Neural cell (in vitro differentiated cells): ENCODE measurements at regions not wholly inside any gene's neighbourhood (a gene's known extent, or its start where the extent isn't known, plus 50 kb on each side); places are given as distances from the start of the nearest gene placed in this dataset.

Experiments
- CTCF ChIP-seq: fragments of 450-650 bp; IDR thresholded peaks from 2 replicates; pipeline ENCODE4 v1.5.1; 2014; ENCODE audit warnings: antibody characterized with exemption, mild to moderate bottlenecking, moderate library complexity; ENCODE audit not compliant: poor library complexity, severe bottlenecking
- EP300 ChIP-seq: fragments of 450-650 bp; conservative IDR thresholded peaks from 2 replicates; pipeline ENCODE4 v1.6.1; 2014; ENCODE audit warnings: antibody characterized with exemption, mild to moderate bottlenecking, moderate library complexity; ENCODE audit not compliant: poor library complexity, severe bottlenecking
- EZH2 ChIP-seq: fragments of 200-600, 300-800 bp; shearing (Covaris generic), sonication (generic); IDR thresholded peaks from 2 replicates; pipeline ENCODE4 v1.6.1; 2014; ENCODE audit warnings: antibody characterized with exemption, low read length, borderline replicate concordance, mild to moderate bottlenecking; ENCODE audit not compliant: insufficient read depth, poor library complexity, severe bottlenecking
- MXI1 ChIP-seq: fragments of 450-650 bp; conservative IDR thresholded peaks from 2 replicates; pipeline ENCODE4 v1.6.1; 2014; ENCODE audit warnings: antibody characterized with exemption, mild to moderate bottlenecking; ENCODE audit not compliant: poor library complexity, severe bottlenecking
- POLR2AphosphoS5 ChIP-seq: IDR thresholded peaks from 2 replicates; pipeline ENCODE4 v1.6.1; 2012
- RAD21 ChIP-seq: fragments of 450-650 bp; conservative IDR thresholded peaks from 2 replicates; pipeline ENCODE4 v1.6.1; 2014; ENCODE audit warnings: antibody characterized with exemption, mild to moderate bottlenecking, moderate library complexity
- REST ChIP-seq: IDR thresholded peaks from 2 replicates; pipeline ENCODE4 v1.6.1; 2012; ENCODE audit warnings: borderline replicate concordance
- SMC3 ChIP-seq: fragments of 450-650 bp; conservative IDR thresholded peaks from 2 replicates; pipeline ENCODE4 v1.6.1; 2014; ENCODE audit warnings: antibody characterized with exemption, mild to moderate bottlenecking, moderate library complexity; ENCODE audit not compliant: poor library complexity
- TAF1 ChIP-seq: IDR thresholded peaks from 2 replicates; pipeline ENCODE4 v1.6.1; 2012; ENCODE audit warnings: low read depth

- no peak for TF ChIP-seq CTCF
- no peak for TF ChIP-seq EZH2
- TF ChIP-seq EP300: no peak
- TF ChIP-seq POLR2AphosphoS5: no peak
- no peak for TF ChIP-seq TAF1
- no peak for TF ChIP-seq RAD21
- TF ChIP-seq REST: no peak
- TF ChIP-seq MXI1: no peak
- TF ChIP-seq SMC3: no peak
Observed at GRCh38 chr6:9841886-9842725, 572.8 kb downstream of the TFAP2A start.
